DMS53 (cell line): ENCODE measurements at regions not wholly inside any gene's neighbourhood (a gene's known extent, or its start where the extent isn't known, plus 50 kb on each side); places are given as distances from the start of the nearest gene placed in this dataset.
"Not testable (repeated sequence)": the region's sequence is repeated elsewhere in the genome, so short reads cannot be mapped to it uniquely, and the experiment has no call there.

Experiments used
- DNase-seq: peaks from one replicate; lab custom pipeline; 2025; lab: John Stamatoyannopoulos, UW

GRCh38 chr4:29708473-29708872 lies 1011.7 kb upstream of the PCDH7 start:
- peak; percentile 27 for DNase-seq

DNA sequence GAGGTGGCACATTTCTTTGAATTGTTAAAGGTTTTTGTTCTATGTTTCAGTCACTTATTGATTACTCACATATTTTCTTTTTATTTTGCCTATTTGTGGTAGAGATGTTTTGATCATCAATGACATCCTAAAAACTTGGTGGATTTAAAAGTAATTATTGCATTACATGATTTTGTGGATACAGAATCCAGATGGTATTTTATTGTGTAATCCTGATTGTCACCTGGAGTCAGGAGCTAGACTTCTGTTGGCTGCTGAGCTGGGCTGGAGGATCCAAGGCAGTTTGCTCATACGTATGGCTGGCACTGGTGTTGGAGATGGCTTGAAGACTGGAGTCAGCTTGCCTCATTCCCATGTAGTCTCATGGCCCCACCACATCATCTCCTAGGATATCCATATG lies 1009.6 kb upstream of the PCDH7 start:
- no peak for DNase-seq

DNA sequence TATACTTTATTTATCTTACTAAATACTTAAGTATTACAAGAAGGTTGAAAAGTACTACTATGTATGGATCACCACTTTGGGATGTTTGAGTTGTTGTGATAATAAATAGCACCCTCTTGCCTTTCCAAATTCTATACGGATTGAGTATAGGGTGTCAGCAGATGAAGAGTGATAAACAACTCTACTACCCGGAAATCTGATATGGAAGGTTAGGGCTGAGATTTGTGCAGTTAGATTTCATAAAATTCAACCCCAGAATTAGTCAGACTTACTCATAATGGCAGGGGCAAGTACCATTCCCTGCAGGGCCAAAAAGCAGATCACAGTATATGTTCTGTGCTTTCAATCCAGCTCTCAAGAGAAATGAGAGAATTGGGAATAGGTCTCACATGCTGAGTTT lies 1008.9 kb upstream of the PCDH7 start:
- no peak for DNase-seq

DNA sequence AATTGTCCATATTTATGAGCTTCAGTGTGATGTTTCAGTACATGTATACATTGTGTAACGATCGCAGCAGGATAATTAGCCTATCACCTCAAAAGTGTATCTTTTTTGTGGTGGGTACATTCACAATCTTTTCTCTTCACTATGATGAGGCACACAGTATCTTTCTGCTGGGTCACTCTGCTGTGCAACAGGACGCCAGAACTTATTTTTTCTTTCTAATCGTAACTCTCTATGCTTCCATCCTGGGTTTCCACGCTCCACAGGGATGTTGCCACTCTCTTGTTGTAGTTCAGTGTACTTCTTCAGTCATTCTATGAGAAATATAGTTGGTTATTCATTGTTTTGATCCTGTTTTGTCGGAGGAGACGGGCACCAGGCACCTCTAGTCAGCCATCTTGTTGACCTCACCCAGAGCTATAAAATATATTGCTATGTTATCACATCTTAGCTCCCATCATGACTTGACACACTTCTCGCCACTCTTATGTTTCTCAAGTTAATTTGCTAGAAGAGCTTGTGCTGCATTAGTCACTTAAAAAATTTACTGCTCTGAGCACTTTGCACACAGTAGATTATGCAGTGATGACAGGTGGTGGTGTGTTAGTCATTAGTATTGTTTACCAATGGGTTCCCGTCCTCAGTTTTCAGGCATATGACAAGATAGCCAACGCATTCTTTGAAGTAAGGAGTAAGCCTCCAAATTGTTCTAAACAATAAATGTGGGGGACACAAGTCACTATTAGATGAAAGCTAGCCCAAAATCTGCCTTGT lies 1002.7 kb upstream of the PCDH7 start:
- peak; percentile 68 for DNase-seq

GRCh38 chr4:29718136-29718535 lies 1002.0 kb upstream of the PCDH7 start:
- no peak for DNase-seq

DNA sequence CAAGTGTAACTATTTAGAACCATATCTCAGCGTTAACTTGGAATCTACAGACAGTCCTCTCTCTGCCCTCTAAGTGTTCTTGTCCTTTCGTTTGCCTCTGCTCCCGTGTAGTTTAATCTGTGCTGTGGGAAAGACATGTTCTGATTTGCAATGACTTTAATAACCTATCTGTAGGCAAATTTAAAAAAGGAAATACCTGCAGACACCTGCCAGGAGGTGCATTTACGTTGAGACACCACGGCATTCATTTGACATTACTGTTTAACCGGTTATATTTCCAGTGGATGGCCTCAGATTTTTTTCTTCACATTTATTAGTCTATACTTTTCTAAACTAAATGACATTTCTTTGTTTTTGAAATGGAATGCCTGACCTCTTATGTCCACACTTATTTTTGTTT lies 997.9 kb upstream of the PCDH7 start:
- DNase-seq, result no peak

- no peak for DNase-seq
Measured at GRCh38 chr4:29726938-29727337, 993.2 kb upstream of the PCDH7 start.

DNA sequence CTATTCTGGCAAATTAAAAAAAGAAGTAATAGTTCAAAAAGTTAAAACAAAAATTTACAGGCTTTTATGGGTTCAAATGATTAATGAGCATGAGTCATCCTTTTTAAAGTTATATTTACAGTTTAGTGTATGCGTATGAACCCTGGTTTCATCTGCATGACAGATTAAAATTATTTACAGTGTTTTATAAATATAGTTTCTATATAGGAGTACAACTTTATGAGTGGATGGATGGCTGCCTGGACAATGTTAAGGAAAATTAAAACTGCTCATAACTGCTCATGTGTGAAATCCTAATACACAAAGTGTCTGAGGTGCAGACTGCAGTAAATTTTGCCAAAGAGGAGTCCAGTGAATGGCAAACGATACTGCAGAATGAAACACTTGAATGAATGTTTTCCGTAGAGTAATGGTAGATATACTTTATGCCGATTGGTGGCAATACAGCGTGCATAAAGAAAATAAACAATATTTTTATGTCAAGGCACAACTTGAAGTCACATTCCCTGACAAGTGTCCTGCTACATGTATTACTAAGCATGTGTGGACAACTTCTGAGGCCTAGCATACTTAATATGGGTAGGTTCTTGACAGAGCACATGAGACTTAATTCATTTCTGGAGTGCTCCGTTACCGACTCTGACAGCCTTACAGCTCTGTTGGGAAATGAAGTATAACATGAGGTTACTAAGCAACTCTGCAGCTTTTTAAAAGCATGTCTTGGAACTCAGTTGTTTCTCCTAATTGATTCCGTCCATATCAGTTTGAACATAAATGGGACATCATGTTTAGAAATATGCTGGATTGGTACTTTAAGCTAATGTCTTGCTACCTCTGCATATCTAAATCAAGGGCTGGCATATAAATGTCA lies 985.6 kb upstream of the PCDH7 start:
- no peak for DNase-seq

GRCh38 chr4:29756966-29757365 lies 963.2 kb upstream of the PCDH7 start:
- no peak for DNase-seq

- no peak for DNase-seq
Measured at GRCh38 chr4:29762151-29762550, 958.0 kb upstream of the PCDH7 start.

GRCh38 chr4:29770627-29771026 lies 949.5 kb upstream of the PCDH7 start:
- DNase-seq, result peak; percentile 60

DNA sequence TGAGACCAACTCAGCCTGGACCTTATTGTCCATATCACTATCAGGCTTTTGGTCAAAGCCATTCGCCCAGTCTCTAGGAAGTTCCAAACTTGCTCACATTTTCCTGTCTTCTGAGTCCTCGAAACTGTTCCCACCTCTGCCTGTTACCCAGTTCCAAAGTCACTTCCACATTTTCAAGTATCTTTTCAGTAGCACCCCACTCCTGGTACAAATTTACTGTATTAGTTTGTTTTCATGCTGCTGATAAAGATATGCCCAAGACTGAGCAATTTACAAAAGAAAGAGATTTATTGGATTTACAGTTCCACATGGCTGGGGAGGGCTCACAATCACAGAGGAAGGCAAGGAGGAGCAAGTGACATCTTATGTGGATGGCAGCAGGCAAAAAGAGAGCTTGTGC lies 932.0 kb upstream of the PCDH7 start:
- not testable (repeated sequence) for DNase-seq

DNA sequence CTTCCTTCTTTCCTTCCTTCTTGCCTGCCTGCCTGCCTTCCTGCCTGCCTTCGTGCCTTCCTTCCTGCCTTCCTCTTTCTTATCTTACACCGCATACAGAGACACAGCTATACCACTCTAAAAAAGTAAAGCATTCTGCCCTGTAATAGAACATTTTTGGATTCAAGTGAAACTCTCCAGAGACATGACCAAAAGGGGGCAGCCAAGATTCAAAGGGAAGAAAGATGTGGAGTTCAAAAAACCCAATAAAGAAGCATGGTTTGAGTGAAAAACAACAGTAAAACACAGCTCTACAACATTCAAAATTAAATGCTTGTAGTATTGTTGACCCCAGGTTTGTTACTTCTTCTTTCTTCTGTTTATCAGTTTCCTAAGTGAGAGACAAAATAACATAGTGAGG lies 914.9 kb upstream of the PCDH7 start:
- DNase-seq, result peak; percentile 65

GRCh38 chr4:29805916-29806480 lies 914.2 kb upstream of the PCDH7 start:
- DNase-seq, result no peak

GRCh38 chr4:29817961-29818360 lies 902.2 kb upstream of the PCDH7 start:
- no peak for DNase-seq

DNA sequence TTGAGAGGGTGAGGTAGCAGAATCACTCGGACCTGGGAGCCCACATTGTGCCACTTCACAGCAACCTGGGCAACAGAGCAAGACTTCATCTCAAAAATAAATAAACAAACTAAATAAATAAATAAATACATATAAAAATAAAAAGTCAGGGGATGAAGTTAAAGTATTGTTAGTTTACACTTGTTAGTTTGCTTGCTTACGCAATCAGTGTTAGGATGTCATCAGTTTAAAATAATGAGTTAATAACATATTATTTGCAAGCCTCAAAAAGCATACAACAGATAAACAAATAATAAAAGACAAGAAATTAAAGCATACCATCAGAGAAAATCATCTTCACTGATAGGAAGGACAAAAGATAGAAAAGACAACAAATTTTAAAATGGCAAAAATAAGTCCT lies 891.1 kb upstream of the PCDH7 start:
- no peak for DNase-seq

GRCh38 chr4:29852537-29852936 lies 867.6 kb upstream of the PCDH7 start:
- peak; percentile 78 for DNase-seq

DNA sequence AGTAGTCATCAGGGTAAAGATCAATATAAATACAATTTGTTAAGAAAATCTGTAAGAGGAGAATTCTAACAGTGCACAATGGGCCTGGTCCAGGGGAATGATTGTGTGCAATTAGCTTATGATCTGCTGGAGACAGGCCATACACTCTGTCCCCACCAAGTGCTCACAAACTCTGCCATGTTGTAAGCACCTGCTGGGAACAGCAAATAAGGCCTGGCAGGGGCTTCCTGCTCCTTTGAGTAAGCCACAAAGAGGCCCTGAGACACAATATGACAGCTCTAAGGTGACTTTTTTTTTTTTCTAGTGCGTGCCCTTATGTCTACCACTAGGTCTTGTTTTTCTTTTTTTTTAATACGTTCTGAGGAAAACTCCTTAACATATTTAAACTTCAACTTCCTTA lies 866.3 kb upstream of the PCDH7 start:
- DNase-seq, result peak; percentile 46

DNA sequence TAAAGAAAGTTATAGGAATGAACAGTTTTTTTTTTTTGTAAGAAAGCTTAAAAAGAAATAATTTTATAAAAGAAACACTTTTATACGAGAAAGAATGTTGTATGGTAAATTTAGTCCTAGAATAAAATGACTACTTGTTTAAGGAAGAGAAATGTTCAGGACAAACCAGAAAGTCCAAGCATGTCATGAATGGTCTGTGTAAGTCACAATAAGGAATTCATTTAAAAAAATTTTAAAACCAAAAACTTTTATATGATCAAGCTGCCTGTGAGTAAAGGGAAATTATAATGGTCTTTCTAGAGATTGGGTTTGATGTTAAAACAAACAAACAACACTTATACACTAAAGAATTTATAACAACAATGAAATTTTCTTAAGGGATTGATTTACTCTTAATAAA lies 858.9 kb upstream of the PCDH7 start:
- DNase-seq, result peak; percentile 37

DNA sequence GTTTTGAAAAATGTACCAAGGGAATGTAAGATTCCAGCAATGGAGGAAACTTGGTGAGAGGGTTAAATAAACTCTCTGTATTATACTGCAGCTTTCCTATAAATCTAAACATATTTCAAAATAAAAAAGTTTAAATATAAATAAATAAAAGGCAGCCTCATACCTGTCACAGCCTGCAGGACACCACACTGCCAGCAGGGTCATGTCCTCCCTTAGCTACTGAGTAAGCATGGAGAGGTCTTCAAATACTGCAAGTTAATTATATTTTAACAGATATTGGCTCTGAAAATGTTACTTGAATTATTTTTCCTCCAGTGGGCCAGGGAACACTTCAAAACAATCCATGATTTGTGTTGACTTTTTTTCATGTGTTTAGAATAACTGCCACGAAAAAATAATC lies 852.8 kb upstream of the PCDH7 start:
- peak; percentile 25 for DNase-seq

GRCh38 chr4:29900336-29900735 lies 819.8 kb upstream of the PCDH7 start:
- DNase-seq, result peak; percentile 11

DNA sequence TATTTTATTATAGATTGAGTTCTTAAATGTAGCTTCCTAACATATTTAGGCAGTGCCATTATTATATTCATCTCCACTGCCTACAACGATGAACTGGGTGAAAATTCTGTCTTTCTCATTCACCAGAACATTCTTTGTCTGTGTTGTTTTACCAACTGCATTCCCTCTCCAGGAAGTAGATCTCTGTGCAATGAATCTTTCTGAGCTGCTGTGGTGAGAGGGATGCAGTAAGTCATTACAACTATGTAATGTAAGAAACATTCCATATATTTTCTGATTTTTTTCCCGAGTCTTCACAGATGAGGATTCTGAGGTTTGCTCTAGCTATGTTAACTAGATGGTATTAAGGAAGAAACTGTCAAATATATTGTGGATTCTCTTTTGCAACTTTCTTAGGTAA lies 811.9 kb upstream of the PCDH7 start:
- DNase-seq, result no peak

GRCh38 chr4:29927895-29928294 lies 792.3 kb upstream of the PCDH7 start:
- DNase-seq, result peak; percentile 46
